NCI-H69 (cell line): ENCODE measurements at regions not wholly inside any gene's neighbourhood (a gene's known extent, or its start where the extent isn't known, plus 50 kb on each side); places are given as distances from the start of the nearest gene placed in this dataset.
"Not testable (repeated sequence)": the region's sequence is repeated elsewhere in the genome, so short reads cannot be mapped to it uniquely, and the experiment has no call there.

Experiments used
- DNase-seq: peaks from one replicate; lab custom pipeline; 2025; lab: John Stamatoyannopoulos, UW

GRCh38 chr2:41313082-41313481 is 734.7 kb upstream of the PKDCC start:
- no peak for DNase-seq

- DNase-seq: no peak
Measured at GRCh38 chr2:41314511-41315070, 733.2 kb upstream of the PKDCC start.

GRCh38 chr2:41319437-41319836 is 728.4 kb upstream of the PKDCC start:
- no peak for DNase-seq

DNA sequence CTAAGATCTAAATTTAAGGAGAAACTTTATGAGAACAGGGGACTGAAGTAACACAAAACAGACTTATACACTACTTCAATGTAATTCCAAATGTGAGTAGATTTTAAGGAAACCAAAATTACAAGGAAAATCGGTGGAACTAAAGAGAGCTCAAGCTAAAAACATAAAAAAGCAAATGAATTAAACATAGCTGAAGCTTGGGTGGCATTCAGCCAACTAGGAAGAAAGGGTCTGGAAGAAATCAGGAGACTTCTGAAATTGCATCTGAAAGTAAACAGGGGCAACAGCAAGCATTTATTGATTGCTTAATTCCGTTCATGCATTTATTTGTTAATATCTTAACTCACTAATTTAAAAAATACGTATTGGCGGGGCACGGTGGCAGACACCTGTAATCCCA is 727.3 kb upstream of the PKDCC start:
- no peak for DNase-seq

DNA sequence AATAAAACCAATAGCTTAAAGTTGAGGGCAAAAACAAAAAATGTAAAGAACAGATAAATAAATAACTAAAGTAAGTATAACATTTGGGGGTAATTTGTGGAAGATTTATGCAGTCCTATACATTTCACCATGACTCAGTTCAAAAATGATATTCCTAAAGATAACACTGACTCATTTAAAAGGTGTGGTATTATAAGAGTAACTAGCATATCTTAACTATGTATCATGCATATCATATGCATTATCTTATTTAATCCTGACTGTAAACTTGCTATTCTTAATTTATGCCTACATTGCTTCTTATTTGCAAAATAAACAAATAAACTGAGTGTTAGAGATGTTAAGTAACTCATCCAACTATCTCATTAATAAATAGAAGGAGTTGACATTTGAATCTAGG is 726.5 kb upstream of the PKDCC start:
- DNase-seq: no peak

GRCh38 chr2:41326851-41327250 is 721.0 kb upstream of the PKDCC start:
- DNase-seq: peak; percentile 25

GRCh38 chr2:41329040-41329439 is 718.8 kb upstream of the PKDCC start:
- peak; percentile 40 for DNase-seq

DNA sequence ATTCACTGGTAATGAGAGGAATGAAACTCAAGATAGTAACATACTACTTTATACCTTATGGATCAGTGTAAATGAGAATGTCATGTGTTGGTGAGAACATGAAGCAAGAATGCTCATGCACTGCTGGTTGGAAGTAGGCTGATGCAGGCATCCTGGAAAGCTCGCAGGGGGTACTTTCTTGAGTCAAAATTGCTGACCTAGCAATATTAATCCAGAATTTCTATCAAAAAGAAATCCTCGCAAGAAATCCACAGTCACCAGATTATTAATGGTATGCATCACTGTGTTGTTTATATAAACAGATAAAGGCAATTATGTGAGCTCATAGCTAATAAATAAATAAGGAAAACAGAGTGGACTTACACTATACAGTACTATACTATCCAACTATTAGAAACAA is 713.7 kb upstream of the PKDCC start:
- DNase-seq: no peak

- not testable (repeated sequence) for DNase-seq
Measured at GRCh38 chr2:41335573-41335972, 712.2 kb upstream of the PKDCC start.

GRCh38 chr2:41337956-41338355 is 709.9 kb upstream of the PKDCC start:
- DNase-seq: no peak

- DNase-seq: no peak
Measured at GRCh38 chr2:41344529-41344928, 703.3 kb upstream of the PKDCC start.

- DNase-seq: no peak
Measured at GRCh38 chr2:41353060-41353459, 694.8 kb upstream of the PKDCC start.

- no peak for DNase-seq
Measured at GRCh38 chr2:41355794-41356193, 692.0 kb upstream of the PKDCC start.

GRCh38 chr2:41364842-41365241 is 683.0 kb upstream of the PKDCC start:
- no peak for DNase-seq

- DNase-seq: no peak
Measured at GRCh38 chr2:41375901-41376300, 671.9 kb upstream of the PKDCC start.

DNA sequence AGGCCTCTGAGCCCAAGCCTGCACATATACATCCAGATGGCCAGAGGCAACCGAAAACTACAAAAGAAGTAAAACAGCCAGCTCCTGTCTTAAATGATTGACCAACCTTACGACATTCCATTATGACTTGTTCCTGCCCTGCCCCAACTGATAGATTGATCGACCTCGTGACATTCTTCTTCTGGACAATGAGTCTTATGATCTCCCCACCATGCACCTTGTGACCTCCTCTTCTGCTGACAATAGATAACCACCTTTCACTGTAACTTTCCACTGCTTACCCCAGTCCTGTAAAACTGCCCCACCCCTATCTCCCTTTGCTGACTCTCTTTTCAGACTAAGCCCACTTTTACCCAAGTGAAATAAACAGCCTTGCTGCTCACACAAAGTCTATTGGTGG is 670.0 kb upstream of the PKDCC start:
- DNase-seq: no peak

DNA sequence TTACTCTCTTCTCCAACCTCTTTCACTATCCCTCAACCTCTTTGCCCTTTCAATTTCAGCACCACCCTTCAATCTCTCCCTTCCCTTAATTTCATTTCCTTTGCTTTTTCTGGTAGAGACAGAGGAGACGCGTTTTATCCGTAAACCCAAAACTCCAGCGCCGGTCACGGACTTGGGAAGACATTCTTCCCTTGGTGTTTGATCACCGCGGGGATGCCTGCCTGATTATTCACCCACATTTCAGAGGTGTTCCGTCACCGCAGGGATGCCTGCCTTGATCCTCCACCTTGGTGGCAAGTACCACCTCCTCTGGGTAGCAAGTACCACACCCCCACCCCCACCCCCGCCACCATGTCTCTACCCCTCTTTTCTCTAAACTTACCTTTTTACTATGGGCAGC is 669.4 kb upstream of the PKDCC start:
- DNase-seq: no peak

- no peak for DNase-seq
Measured at GRCh38 chr2:41379496-41380221, 668.2 kb upstream of the PKDCC start.

DNA sequence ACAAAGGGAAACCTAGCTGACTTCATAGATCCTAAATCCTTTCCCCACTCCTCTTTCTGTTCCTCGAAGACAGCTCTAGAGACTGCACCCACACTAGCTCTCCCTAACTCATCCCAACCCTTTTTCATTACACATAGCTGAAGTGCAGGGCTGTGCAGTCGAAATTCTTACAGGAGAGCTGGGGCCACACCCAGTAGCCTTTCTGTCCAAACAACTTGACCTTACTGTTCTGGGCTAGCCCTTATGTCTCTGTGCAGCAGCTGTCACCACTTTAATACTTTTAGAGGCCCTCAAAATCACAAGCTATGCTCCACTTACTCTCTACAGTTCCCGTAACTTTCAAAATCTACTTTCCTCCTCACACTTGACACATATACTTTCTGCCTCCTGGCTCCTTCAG is 666.1 kb upstream of the PKDCC start:
- DNase-seq: no peak

- no peak for DNase-seq
Measured at GRCh38 chr2:41387519-41387918, 660.3 kb upstream of the PKDCC start.

DNA sequence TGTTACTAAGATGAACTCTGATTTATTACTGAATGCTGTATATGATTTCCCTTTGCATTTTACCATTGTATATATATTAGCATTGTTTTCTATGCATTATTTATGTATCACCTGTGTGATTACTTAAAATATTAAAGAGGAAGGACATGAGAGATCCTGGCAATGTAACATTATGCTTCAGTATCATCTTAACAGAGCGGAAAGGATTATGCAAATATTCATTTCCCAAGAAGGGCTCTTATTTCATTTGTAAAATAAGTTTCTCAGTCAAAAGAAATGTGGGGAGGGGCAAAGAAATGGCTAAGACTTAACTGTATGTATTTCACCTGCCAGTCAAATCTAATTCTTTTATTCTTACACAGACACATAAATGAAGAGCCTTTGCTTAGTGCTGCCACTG is 654.2 kb upstream of the PKDCC start:
- no peak for DNase-seq

GRCh38 chr2:41394541-41394940 is 653.3 kb upstream of the PKDCC start:
- no peak for DNase-seq

DNA sequence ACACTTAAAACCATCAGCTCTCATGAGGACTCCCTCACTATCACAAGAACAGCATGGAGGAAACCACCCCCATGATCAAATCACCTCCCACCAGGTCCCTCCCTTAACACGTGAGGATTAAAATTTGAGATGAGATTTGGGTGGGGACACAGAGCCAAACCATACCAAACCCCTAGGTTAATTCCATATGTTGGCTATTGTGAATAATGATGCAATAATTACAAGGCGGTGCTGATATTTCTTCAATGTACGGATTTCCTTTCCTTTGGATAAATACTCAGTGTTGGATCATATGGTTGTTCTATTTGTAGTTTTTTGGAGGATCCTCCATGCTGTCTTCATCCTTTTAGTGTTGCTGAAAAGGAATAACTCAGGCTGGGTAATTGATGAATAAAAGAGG is 652.1 kb upstream of the PKDCC start:
- DNase-seq: no peak

- DNase-seq: no peak
Measured at GRCh38 chr2:41399437-41400087, 648.3 kb upstream of the PKDCC start.
